Fibroblast of lung (primary cell): ENCODE measurements at regions not wholly inside any gene's neighbourhood (a gene's known extent, or its start where the extent isn't known, plus 50 kb on each side); places are given as distances from the start of the nearest gene placed in this dataset.

Experiments
- DNase-seq, 2 donors: peaks; one replicate each; pipeline versions ENCODE4 v3.0.0 to v3.0.0-alpha.2; 2010; ENCODE audit warnings: low read depth in 2 of 2
- H2AFZ ChIP-seq: 2 replicates; pipeline ENCODE4 v1.5.1; 2012; ENCODE audit warnings: low read length, control low read depth, inconsistent platforms
- H3K27ac ChIP-seq: 2 replicates; pipeline ENCODE4 v1.5.1; 2011; ENCODE audit warnings: low read length, control low read depth; ENCODE audit not compliant: insufficient read depth
- H3K27me3 ChIP-seq: 2 replicates; pipeline ENCODE4 v1.5.1; 2011; ENCODE audit warnings: mild to moderate bottlenecking, low read length; ENCODE audit not compliant: control insufficient read depth, insufficient read depth
- H3K36me3 ChIP-seq: 2 replicates; pipeline ENCODE4 v1.5.1; 2011; ENCODE audit warnings: low read length; ENCODE audit not compliant: control insufficient read depth, insufficient read depth
- H3K4me1 ChIP-seq: 2 replicates; pipeline ENCODE4 v1.5.1; 2011; ENCODE audit warnings: low read length; ENCODE audit not compliant: control insufficient read depth, insufficient read depth; ENCODE audit errors: extremely low read depth
- H3K4me2 ChIP-seq: 2 replicates; pipeline ENCODE4 v1.5.1; 2011; ENCODE audit warnings: low read length, control low read depth; ENCODE audit not compliant: insufficient read depth; ENCODE audit errors: extremely low read depth
- H3K4me3 ChIP-seq, 4 experiments: fragments of 200-600 bp in 1 of 4; sonication (generic) in 1 of 4; replicated peaks in 1 of 4; 2 replicates each; pipeline ENCODE4 v1.5.1; 2011 to 2016; ENCODE audit warnings: low read length in 4 of 4, low read depth in 3 of 4, mild to moderate bottlenecking in 3 of 4, control low read depth in 2 of 4, inconsistent platforms in 1 of 4, mixed read lengths in 1 of 4; ENCODE audit not compliant: insufficient read depth in 1 of 4; ENCODE audit errors: control extremely low read depth in 1 of 4
- H3K79me2 ChIP-seq: 2 replicates; pipeline ENCODE4 v1.5.1; 2012; ENCODE audit warnings: mild to moderate bottlenecking, low read length, inconsistent platforms; ENCODE audit not compliant: control insufficient read depth, insufficient read depth
- H3K9ac ChIP-seq: 2 replicates; pipeline ENCODE4 v1.5.1; 2011; ENCODE audit warnings: mild to moderate bottlenecking, low read length, control low read depth; ENCODE audit not compliant: insufficient read depth
- H3K9me3 ChIP-seq: 2 replicates; pipeline ENCODE4 v1.5.1; 2012; ENCODE audit warnings: low read depth, low read length; ENCODE audit not compliant: control insufficient read depth, insufficient read depth
- H4K20me1 ChIP-seq: 2 replicates; pipeline ENCODE4 v1.5.1; 2011; ENCODE audit warnings: low read length; ENCODE audit not compliant: control insufficient read depth, insufficient read depth; ENCODE audit errors: extremely low read depth
- CTCF ChIP-seq, 2 donors: IDR thresholded peaks in 1 of 2; conservative IDR thresholded peaks in 1 of 2; 1 replicate in 1 of 2; 2 replicates in 1 of 2; pipeline ENCODE4 v1.5.1; 2011 to 2012; ENCODE audit warnings: low read length in 2 of 2, control low read depth in 1 of 2, inconsistent platforms in 1 of 2, low read depth in 1 of 2, mild to moderate bottlenecking in 1 of 2
- EZH2 ChIP-seq: IDR thresholded peaks from 2 replicates; pipeline ENCODE4 v1.5.1; 2012; ENCODE audit warnings: low read length, control low read depth, mild to moderate bottlenecking; ENCODE audit errors: missing control alignments

GRCh38 chr14:28361486-28361885, 405.1 kb upstream of the FOXG1 start:
- no peaks in the 10 kb centered on the region for H3K36me3 ChIP-seq
- H3K4me3 ChIP-seq = no peak overlapping the region
- TF ChIP-seq EZH2 (no peak), CTCF (conservative IDR thresholded peaks at IDR 0.05 in 1 of 2, IDR thresholded peaks at IDR 0.05 in 1 of 2; ENCODE audit: low read depth in 1 of 2, low read length in 2 of 2) (no peak)
- no peaks in the 10 kb centered on the region for H3K9me3 ChIP-seq
- H4K20me1 ChIP-seq = no peaks in the 10 kb centered on the region
- no peak overlapping the region for H3K9ac ChIP-seq
- H2AFZ ChIP-seq = no peak overlapping the region
- no peaks in the 10 kb centered on the region for H3K4me1 ChIP-seq
- DNase-seq = no peak
- H3K27me3 ChIP-seq = no peaks in the 10 kb centered on the region
- no peak overlapping the region for H3K4me2 ChIP-seq
- no peaks in the 10 kb centered on the region for H3K79me2 ChIP-seq
- H3K27ac ChIP-seq = no peak overlapping the region

GRCh38 chr14:28365510-28365909, 401.1 kb upstream of the FOXG1 start:
- Histone ChIP-seq H2AFZ (no peak overlapping the region), H3K9ac (no peak overlapping the region), H3K4me1 (no peaks in the 10 kb centered on the region), H3K4me2 (no peak overlapping the region), H4K20me1 (no peaks in the 10 kb centered on the region), H3K27ac (no peak overlapping the region), H3K9me3 (no peaks in the 10 kb centered on the region), H3K79me2 (no peaks in the 10 kb centered on the region), H3K27me3 (no peaks in the 10 kb centered on the region), H3K36me3 (no peaks in the 10 kb centered on the region), H3K4me3 (no peak overlapping the region)
- DNase-seq = no peak
- no peak for TF ChIP-seq EZH2
- TF ChIP-seq CTCF (conservative IDR thresholded peaks at IDR 0.05 in 1 of 2, IDR thresholded peaks at IDR 0.05 in 1 of 2; ENCODE audit: low read depth in 1 of 2, low read length in 2 of 2) = no peak

- Histone ChIP-seq H3K27ac (no peak overlapping the region), H3K4me3 (no peak overlapping the region), H3K4me2 (no peak overlapping the region), H3K4me1 (no peaks in the 10 kb centered on the region), H3K9ac (no peak overlapping the region), H2AFZ (no peak overlapping the region), H3K27me3 (no peaks in the 10 kb centered on the region), H3K9me3 (no peaks in the 10 kb centered on the region), H3K79me2 (no peaks in the 10 kb centered on the region), H3K36me3 (no peaks in the 10 kb centered on the region), H4K20me1 (no peaks in the 10 kb centered on the region)
- TF ChIP-seq EZH2 (no peak), CTCF (conservative IDR thresholded peaks at IDR 0.05 in 1 of 2, IDR thresholded peaks at IDR 0.05 in 1 of 2; ENCODE audit: low read depth in 1 of 2, low read length in 2 of 2) (no peak)
- no peak for DNase-seq
Observed at GRCh38 chr14:28373721-28374120, 392.9 kb upstream of the FOXG1 start.
